ENCODE measurements at regions not wholly inside any gene's neighbourhood (a gene's known extent, or its start where the extent isn't known, plus 50 kb on each side); places are given as distances from the start of the nearest gene placed in this dataset.

- Histone ChIP-seq H3K27me3 (ENCODE audit: insufficient read depth, low read length) (no peaks in the 10 kb centered on the region), H3K4me3 (ENCODE audit: insufficient read depth, low read length) (no peak overlapping the region), H2AFZ (ENCODE audit: low read length) (no peak overlapping the region), H3K79me2 (ENCODE audit: insufficient read depth, low read length) (no peaks in the 10 kb centered on the region), H3K27ac (ENCODE audit: low read depth, low read length) (peak overlapping the region; percentile 3), H3K4me2 (ENCODE audit: insufficient read depth, low read length) (no peak overlapping the region), H3K36me3 (ENCODE audit: insufficient read depth, low read length) (no peaks in the 10 kb centered on the region), H3K4me1 (ENCODE audit: insufficient read depth, low read length) (peaks cover 46% of the 10 kb centered on the region), H3K9me3 (ENCODE audit: low read depth, low read length) (no peaks in the 10 kb centered on the region), H4K20me1 (ENCODE audit: insufficient read depth, low read length) (no peaks in the 10 kb centered on the region)
- no peak for DNase-seq (ENCODE audit: insufficient read length, low spot score, missing footprints)
- TF ChIP-seq CTCF (IDR thresholded peaks at IDR 0.05; ENCODE audit: extremely low read depth, low read depth, low read length) = no peak
Measured at GRCh38 chr12:92621312-92621711, 81.5 kb upstream of the PLEKHG7 start.

GRCh38 chr12:92619730-92620684 lies 82.8 kb upstream of the PLEKHG7 start:
- no peak overlapping the region for H3K4me2 ChIP-seq (ENCODE audit: insufficient read depth, low read length)
- no peak for DNase-seq (ENCODE audit: insufficient read length, low spot score, missing footprints)
- H3K9me3 ChIP-seq (ENCODE audit: low read depth, low read length) = no peaks in the 10 kb centered on the region
- H3K36me3 ChIP-seq (ENCODE audit: insufficient read depth, low read length) = no peaks in the 10 kb centered on the region
- H3K27ac ChIP-seq (ENCODE audit: low read depth, low read length) = peak overlapping the region; percentile 70
- no peaks in the 10 kb centered on the region for H3K27me3 ChIP-seq (ENCODE audit: insufficient read depth, low read length)
- no peak overlapping the region for H3K4me3 ChIP-seq (ENCODE audit: insufficient read depth, low read length)
- H4K20me1 ChIP-seq (ENCODE audit: insufficient read depth, low read length) = no peaks in the 10 kb centered on the region
- peaks cover 57% of the 10 kb centered on the region for H3K4me1 ChIP-seq (ENCODE audit: insufficient read depth, low read length)
- TF ChIP-seq CTCF (IDR thresholded peaks at IDR 0.05; ENCODE audit: extremely low read depth, low read depth, low read length) = no peak
- H2AFZ ChIP-seq (ENCODE audit: low read length) = peak overlapping the region; percentile 21
- no peaks in the 10 kb centered on the region for H3K79me2 ChIP-seq (ENCODE audit: insufficient read depth, low read length)

DNA sequence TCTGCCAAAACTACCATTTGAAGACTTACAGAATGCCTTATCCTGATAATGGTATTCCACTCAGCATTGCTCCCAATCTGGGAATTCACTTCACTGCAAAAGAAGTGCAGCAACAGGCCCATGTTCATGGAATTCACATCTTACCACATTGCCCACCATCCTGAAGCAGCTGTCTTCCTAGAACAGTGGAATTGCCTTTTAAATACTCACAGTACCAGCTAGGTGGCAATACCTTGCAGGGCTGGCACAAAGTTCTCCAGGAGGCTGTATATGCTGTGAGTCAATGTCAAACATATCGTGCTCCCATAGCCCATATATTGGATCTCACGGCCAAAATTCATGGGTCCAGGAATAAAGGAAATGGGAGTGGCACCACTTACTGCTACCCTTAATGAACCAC lies 83.8 kb upstream of the PLEKHG7 start:
- peak overlapping the region; percentile 70 for H3K27ac ChIP-seq (ENCODE audit: low read depth, low read length)
- no peak for TF ChIP-seq CTCF (IDR thresholded peaks at IDR 0.05; ENCODE audit: extremely low read depth, low read depth, low read length)
- H4K20me1 ChIP-seq (ENCODE audit: insufficient read depth, low read length) = no peaks in the 10 kb centered on the region
- DNase-seq (ENCODE audit: insufficient read length, low spot score, missing footprints) = no peak
- no peak overlapping the region for H3K4me2 ChIP-seq (ENCODE audit: insufficient read depth, low read length)
- H3K27me3 ChIP-seq (ENCODE audit: insufficient read depth, low read length) = no peaks in the 10 kb centered on the region
- H3K79me2 ChIP-seq (ENCODE audit: insufficient read depth, low read length) = no peaks in the 10 kb centered on the region
- no peak overlapping the region for H2AFZ ChIP-seq (ENCODE audit: low read length)
- no peaks in the 10 kb centered on the region for H3K9me3 ChIP-seq (ENCODE audit: low read depth, low read length)
- peaks cover 57% of the 10 kb centered on the region for H3K4me1 ChIP-seq (ENCODE audit: insufficient read depth, low read length)
- no peaks in the 10 kb centered on the region for H3K36me3 ChIP-seq (ENCODE audit: insufficient read depth, low read length)
- H3K4me3 ChIP-seq (ENCODE audit: insufficient read depth, low read length) = no peak overlapping the region

DNA sequence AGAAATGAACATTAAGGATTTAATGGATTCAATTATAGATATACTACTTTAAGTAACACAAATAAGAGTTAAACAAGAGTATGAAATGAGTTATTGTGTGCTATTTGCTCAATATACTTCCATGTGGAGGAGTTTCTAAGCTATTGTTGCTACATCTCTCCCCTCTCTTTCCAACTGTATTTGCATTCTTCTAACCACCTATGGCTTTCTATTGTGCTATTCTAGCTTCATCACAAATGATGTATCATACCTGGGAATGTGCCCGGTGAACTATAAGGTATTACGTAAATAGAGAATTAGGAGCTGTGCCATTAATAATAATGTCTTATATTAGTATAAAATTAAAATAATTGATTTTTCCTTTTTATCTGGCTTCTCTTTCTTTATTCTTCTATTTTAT lies 87.1 kb upstream of the PLEKHG7 start:
- peak overlapping the region; percentile 57 for H3K27ac ChIP-seq (ENCODE audit: low read depth, low read length)
- TF ChIP-seq CTCF (IDR thresholded peaks at IDR 0.05; ENCODE audit: extremely low read depth, low read depth, low read length) = no peak

More for the DNA sequence above, 87.1 kb upstream of the PLEKHG7 start:
- no peak for DNase-seq (ENCODE audit: insufficient read length, low spot score, missing footprints)
- Histone ChIP-seq H3K27me3 (ENCODE audit: insufficient read depth, low read length) (no peaks in the 10 kb centered on the region), H3K4me1 (ENCODE audit: insufficient read depth, low read length) (peaks cover 52% of the 10 kb centered on the region), H3K4me2 (ENCODE audit: insufficient read depth, low read length) (no peak overlapping the region), H3K4me3 (ENCODE audit: insufficient read depth, low read length) (no peak overlapping the region), H3K36me3 (ENCODE audit: insufficient read depth, low read length) (no peaks in the 10 kb centered on the region), H2AFZ (ENCODE audit: low read length) (no peak overlapping the region), H3K79me2 (ENCODE audit: insufficient read depth, low read length) (no peaks in the 10 kb centered on the region), H4K20me1 (ENCODE audit: insufficient read depth, low read length) (no peaks in the 10 kb centered on the region), H3K9me3 (ENCODE audit: low read depth, low read length) (no peaks in the 10 kb centered on the region)

All from osteoblast (primary cell).